ENCODE measurements at regions not wholly inside any gene's neighbourhood (a gene's known extent, or its start where the extent isn't known, plus 50 kb on each side); places are given as distances from the start of the nearest gene placed in this dataset.

- peaks cover 15 to 26% of the 10 kb centered on the region in 2 donors for H3K9me3 Mint-ChIP-seq
- H3K4me3 Mint-ChIP-seq = no peak overlapping the region
- H3K4me1 Mint-ChIP-seq = no peaks in the 10 kb centered on the region
- 96% methylated on average over 2 of the region's 2 CpGs for WGBS (ENCODE audit: insufficient coverage)
- H3K27ac Mint-ChIP-seq = no peak overlapping the region
- Histone ChIP-seq H3K27me3 (ENCODE audit: control insufficient read depth, insufficient read depth, low read length) (no peaks in the 10 kb centered on the region), H3K27ac (ENCODE audit: low read length) (no peak overlapping the region), H3K9me3 (ENCODE audit: control insufficient read depth, insufficient read depth, low read length) (no peaks in the 10 kb centered on the region), H3K36me3 (ENCODE audit: control insufficient read depth, insufficient read depth, low read length) (no peaks in the 10 kb centered on the region), H3K4me1 (ENCODE audit: control insufficient read depth, insufficient read depth, low read length) (no peaks in the 10 kb centered on the region), H3K4me3 (ENCODE audit: low read length) (no peak overlapping the region)
- no peaks in the 10 kb centered on the region for H3K36me3 Mint-ChIP-seq
- TF ChIP-seq CTCF (IDR thresholded peaks at IDR 0.05) = no peak
- no peaks in the 10 kb centered on the region for H3K27me3 Mint-ChIP-seq (ENCODE audit: low read depth in 2 of 2)
- DNase-seq = no peak
- no peak for ATAC-seq
- intact Hi-C loops (cut with micrococcal nuclease) = no loop called here
These were observed 153.3 kb upstream of the KCNN2 start for GRCh38 chr5:114208588-114208987.

- no peaks in the 10 kb centered on the region for H3K9me3 ChIP-seq (ENCODE audit: control insufficient read depth, insufficient read depth, low read length)
- DNase-seq (no peak), ATAC-seq (no peak)
- WGBS (ENCODE audit: insufficient coverage) = no CpG with 5 or more reads among the region's 3 CpGs
- H3K27ac Mint-ChIP-seq = no peak overlapping the region
- H3K4me1 Mint-ChIP-seq = no peaks in the 10 kb centered on the region
- intact Hi-C loops (cut with micrococcal nuclease) = no loop called here
- H3K4me3 Mint-ChIP-seq = no peak overlapping the region
- no peak overlapping the region for H3K27ac ChIP-seq (ENCODE audit: low read length)
- no peaks in the 10 kb centered on the region for H3K4me1 ChIP-seq (ENCODE audit: control insufficient read depth, insufficient read depth, low read length)
- no peak overlapping the region for H3K4me3 ChIP-seq (ENCODE audit: low read length)
- H3K36me3 ChIP-seq (ENCODE audit: control insufficient read depth, insufficient read depth, low read length) = no peaks in the 10 kb centered on the region
- peaks cover 17 to 22% of the 10 kb centered on the region in 2 donors for H3K9me3 Mint-ChIP-seq
- no peaks in the 10 kb centered on the region for H3K27me3 Mint-ChIP-seq (ENCODE audit: low read depth in 2 of 2)
- no peaks in the 10 kb centered on the region for H3K36me3 Mint-ChIP-seq
- TF ChIP-seq CTCF (IDR thresholded peaks at IDR 0.05) = no peak
- no peaks in the 10 kb centered on the region for H3K27me3 ChIP-seq (ENCODE audit: control insufficient read depth, insufficient read depth, low read length)
These were observed 151.2 kb upstream of the KCNN2 start for GRCh38 chr5:114210662-114211061.

- Histone ChIP-seq H3K27me3 (ENCODE audit: control insufficient read depth, insufficient read depth, low read length) (no peaks in the 10 kb centered on the region), H3K9me3 (ENCODE audit: control insufficient read depth, insufficient read depth, low read length) (peaks cover 9% of the 10 kb centered on the region), H3K36me3 (ENCODE audit: control insufficient read depth, insufficient read depth, low read length) (no peaks in the 10 kb centered on the region), H3K4me3 (ENCODE audit: low read length) (no peak overlapping the region), H3K27ac (ENCODE audit: low read length) (no peak overlapping the region), H3K4me1 (ENCODE audit: control insufficient read depth, insufficient read depth, low read length) (no peaks in the 10 kb centered on the region)
- intact Hi-C loops (cut with micrococcal nuclease) = no loop called here
- DNase-seq = no peak
- no peaks in the 10 kb centered on the region for H3K27me3 Mint-ChIP-seq (ENCODE audit: low read depth in 2 of 2)
- no peak for TF ChIP-seq CTCF (IDR thresholded peaks at IDR 0.05)
- H3K4me3 Mint-ChIP-seq = no peak overlapping the region
- no peak for ATAC-seq
- peaks cover 6 to 17% of the 10 kb centered on the region in 2 donors for H3K9me3 Mint-ChIP-seq
- no peaks in the 10 kb centered on the region for H3K4me1 Mint-ChIP-seq
- peaks cover 8% of the 10 kb centered on the region for H3K36me3 Mint-ChIP-seq
- WGBS (ENCODE audit: insufficient coverage) = no CpG with 5 or more reads among the region's 1 CpG
- no peak overlapping the region for H3K27ac Mint-ChIP-seq
These were observed 140.1 kb upstream of the KCNN2 start for GRCh38 chr5:114221807-114222206.

GRCh38 chr5:114223866-114224265, 138.0 kb upstream of the KCNN2 start:
- H3K9me3 ChIP-seq (ENCODE audit: control insufficient read depth, insufficient read depth, low read length) = peaks cover 6% of the 10 kb centered on the region
- DNase-seq = no peak
- Mint-ChIP-seq H3K27me3 (ENCODE audit: low read depth in 2 of 2) (no peaks in the 10 kb centered on the region), H3K27ac (no peak overlapping the region), H3K4me3 (no peak overlapping the region), H3K9me3 (peaks cover 9 to 15% of the 10 kb centered on the region in 2 donors), H3K36me3 (peaks cover 8% of the 10 kb centered on the region), H3K4me1 (no peaks in the 10 kb centered on the region)
- H3K27me3 ChIP-seq (ENCODE audit: control insufficient read depth, insufficient read depth, low read length) = no peaks in the 10 kb centered on the region
- no peaks in the 10 kb centered on the region for H3K4me1 ChIP-seq (ENCODE audit: control insufficient read depth, insufficient read depth, low read length)
- no peak overlapping the region for H3K27ac ChIP-seq (ENCODE audit: low read length)
- no peak for TF ChIP-seq CTCF (IDR thresholded peaks at IDR 0.05)
- no peak for ATAC-seq
- no peaks in the 10 kb centered on the region for H3K36me3 ChIP-seq (ENCODE audit: control insufficient read depth, insufficient read depth, low read length)
- intact Hi-C loops (cut with micrococcal nuclease) = no loop called here
- H3K4me3 ChIP-seq (ENCODE audit: low read length) = no peak overlapping the region
- no CpG with 5 or more reads among the region's 1 CpG for WGBS (ENCODE audit: insufficient coverage)

Data from natural killer cell (primary cell).